Skeletal muscle cell (primary cell): ENCODE measurements at regions not wholly inside any gene's neighbourhood (a gene's known extent, or its start where the extent isn't known, plus 50 kb on each side); places are given as distances from the start of the nearest gene placed in this dataset.
"Not testable (repeated sequence)": the region's sequence is repeated elsewhere in the genome, so short reads cannot be mapped to it uniquely, and the experiment has no call there.

Experiments used
- DNase-seq: peaks from one replicate; pipeline ENCODE4 v3.0.0-alpha.2; 2010; ENCODE audit warnings: low read depth
- H3K4me3 ChIP-seq: 2 replicates; pipeline ENCODE4 v1.5.1; 2011; ENCODE audit warnings: low read depth, mild to moderate bottlenecking, control low read depth, low read length, moderate library complexity

- DNase-seq, result no peak
- no peak overlapping the region for H3K4me3 ChIP-seq
These were observed 103.9 kb downstream of the ENC1 start for GRCh38 chr5:74536658-74537057.

GRCh38 chr5:74535926-74536325 lies 104.6 kb downstream of the ENC1 start:
- no peak for DNase-seq
- no peak overlapping the region for H3K4me3 ChIP-seq

GRCh38 chr5:74534397-74535129 lies 106.0 kb downstream of the ENC1 start:
- no peak overlapping the region for H3K4me3 ChIP-seq
- DNase-seq, result no peak

- H3K4me3 ChIP-seq, result no peak overlapping the region
- no peak for DNase-seq
These were observed 110.0 kb downstream of the ENC1 start for GRCh38 chr5:74530326-74531050.

- H3K4me3 ChIP-seq, result no peak overlapping the region
- no peak for DNase-seq
These were observed 111.4 kb downstream of the ENC1 start for GRCh38 chr5:74529101-74529500.

GRCh38 chr5:74526111-74526510 lies 114.4 kb downstream of the ENC1 start:
- no peak for DNase-seq
- H3K4me3 ChIP-seq, result no peak overlapping the region

- not testable (repeated sequence) for DNase-seq, H3K4me3 ChIP-seq
These were observed 115.8 kb downstream of the ENC1 start for GRCh38 chr5:74524767-74525166.

GRCh38 chr5:74523698-74524097 lies 116.8 kb downstream of the ENC1 start:
- not testable (repeated sequence) for H3K4me3 ChIP-seq, DNase-seq

- H3K4me3 ChIP-seq, DNase-seq: not testable (repeated sequence)
These were observed 117.7 kb downstream of the ENC1 start for GRCh38 chr5:74522838-74523237.

GRCh38 chr5:74521401-74521800 lies 119.1 kb downstream of the ENC1 start:
- H3K4me3 ChIP-seq, result no peak overlapping the region
- no peak for DNase-seq

- DNase-seq, result no peak
- H3K4me3 ChIP-seq, result no peak overlapping the region
These were observed 120.8 kb downstream of the ENC1 start for GRCh38 chr5:74519679-74520078.

- no peak overlapping the region for H3K4me3 ChIP-seq
- no peak for DNase-seq
These were observed 121.4 kb downstream of the ENC1 start for GRCh38 chr5:74519161-74519571.

GRCh38 chr5:74517700-74518099 lies 122.8 kb downstream of the ENC1 start:
- H3K4me3 ChIP-seq, result no peak overlapping the region
- DNase-seq, result peak; percentile 76

GRCh38 chr5:74516211-74516636 lies 124.3 kb downstream of the ENC1 start:
- DNase-seq, result no peak
- no peak overlapping the region for H3K4me3 ChIP-seq

- no peak overlapping the region for H3K4me3 ChIP-seq
- DNase-seq, result no peak
These were observed 125.5 kb downstream of the ENC1 start for GRCh38 chr5:74514888-74515551.

- H3K4me3 ChIP-seq, DNase-seq: not testable (repeated sequence)
These were observed 128.8 kb downstream of the ENC1 start for GRCh38 chr5:74511770-74512169.

GRCh38 chr5:74510476-74511075 lies 130.0 kb downstream of the ENC1 start:
- H3K4me3 ChIP-seq, result no peak overlapping the region
- DNase-seq, result no peak

- DNase-seq, result no peak
- H3K4me3 ChIP-seq, result no peak overlapping the region
These were observed 133.0 kb downstream of the ENC1 start for GRCh38 chr5:74507370-74508005.

- no peak for DNase-seq
These were observed 134.4 kb downstream of the ENC1 start for GRCh38 chr5:74506119-74506518.

GRCh38 chr5:74504463-74504862 lies 136.1 kb downstream of the ENC1 start:
- no peak overlapping the region for H3K4me3 ChIP-seq
- DNase-seq, result no peak

More at GRCh38 chr5:74506119-74506518, 134.4 kb downstream of the ENC1 start:
- no peak overlapping the region for H3K4me3 ChIP-seq
